HG03521 (cell line): ENCODE measurements at regions not wholly inside any gene's neighbourhood (a gene's known extent, or its start where the extent isn't known, plus 50 kb on each side); places are given as distances from the start of the nearest gene placed in this dataset.
"Not testable (repeated sequence)": the region's sequence is repeated elsewhere in the genome, so short reads cannot be mapped to it uniquely, and the experiment has no call there.

Experiments
- ATAC-seq: cut with Tn5 transposase; IDR thresholded peaks from one replicate; pipeline ENCODE4 v1.9.1; 2021; ENCODE audit warnings: mild to moderate bottlenecking, moderate library complexity; ENCODE audit not compliant: unreplicated experiment

GRCh38 chr3:36075491-36075890 lies 304.8 kb upstream of the STAC start:
- ATAC-seq, result no peak

- ATAC-seq, result no peak
These were observed 303.0 kb upstream of the STAC start for GRCh38 chr3:36077320-36077719.

- not testable (repeated sequence) for ATAC-seq
These were observed 297.3 kb upstream of the STAC start for GRCh38 chr3:36082958-36083357.

- ATAC-seq, result no peak
These were observed 285.1 kb upstream of the STAC start for GRCh38 chr3:36095238-36095637.

GRCh38 chr3:36097209-36097608 lies 283.1 kb upstream of the STAC start:
- no peak for ATAC-seq

- ATAC-seq, result no peak
These were observed 266.0 kb upstream of the STAC start for GRCh38 chr3:36114353-36114752.

GRCh38 chr3:36124118-36124796 lies 256.0 kb upstream of the STAC start:
- no peak for ATAC-seq

GRCh38 chr3:36132214-36132613 lies 248.1 kb upstream of the STAC start:
- ATAC-seq, result no peak

GRCh38 chr3:36135863-36136262 lies 244.4 kb upstream of the STAC start:
- no peak for ATAC-seq

- ATAC-seq, result no peak
These were observed 237.6 kb upstream of the STAC start for GRCh38 chr3:36142746-36143145.

GRCh38 chr3:36146404-36146803 lies 233.9 kb upstream of the STAC start:
- ATAC-seq, result no peak

GRCh38 chr3:36147934-36148558 lies 232.3 kb upstream of the STAC start:
- no peak for ATAC-seq

GRCh38 chr3:36149447-36149865 lies 230.8 kb upstream of the STAC start:
- ATAC-seq, result no peak

GRCh38 chr3:36155515-36155914 lies 224.8 kb upstream of the STAC start:
- no peak for ATAC-seq

- ATAC-seq, result no peak
These were observed 215.9 kb upstream of the STAC start for GRCh38 chr3:36164400-36164799.

GRCh38 chr3:36165509-36166290 lies 214.6 kb upstream of the STAC start:
- ATAC-seq, result no peak

GRCh38 chr3:36166477-36166876 lies 213.8 kb upstream of the STAC start:
- no peak for ATAC-seq

- ATAC-seq, result no peak
These were observed 207.6 kb upstream of the STAC start for GRCh38 chr3:36172699-36173098.

- ATAC-seq, result no peak
These were observed 205.0 kb upstream of the STAC start for GRCh38 chr3:36175113-36175812.

GRCh38 chr3:36175916-36176461 lies 204.3 kb upstream of the STAC start:
- no peak for ATAC-seq

GRCh38 chr3:36178018-36178417 lies 202.3 kb upstream of the STAC start:
- no peak for ATAC-seq
